Urinary bladder (tissue), 3 donors: ENCODE measurements at regions not wholly inside any gene's neighbourhood (a gene's known extent, or its start where the extent isn't known, plus 50 kb on each side); places are given as distances from the start of the nearest gene placed in this dataset.
"Not testable (repeated sequence)": the region's sequence is repeated elsewhere in the genome, so short reads cannot be mapped to it uniquely, and the experiment has no call there.

Source experiments
- DNase-seq: peaks from one replicate; pipeline ENCODE4 v3.0.0-alpha.2; 2015; ENCODE audit errors: extremely low spot score
- H3K27ac ChIP-seq: one replicate; pipeline ENCODE4 v1.5.1; 2013; ENCODE audit warnings: low read depth, mild to moderate bottlenecking, moderate library complexity
- H3K36me3 ChIP-seq: one replicate; pipeline ENCODE4 v1.6.1; 2013; ENCODE audit warnings: mild to moderate bottlenecking, moderate library complexity; ENCODE audit not compliant: insufficient read depth
- H3K4me1 ChIP-seq: one replicate; pipeline ENCODE4 v1.6.1; 2013; ENCODE audit warnings: mild to moderate bottlenecking, moderate library complexity; ENCODE audit not compliant: insufficient read depth
- H3K4me3 ChIP-seq: one replicate; pipeline ENCODE4 v1.5.1; 2013; ENCODE audit warnings: low read depth, low read length
- WGBS: extraction: QIAGEN DNeasy Blood & Tissue Kit; methylation state at CpG from one replicate; pipeline ENCODE4 v1.1.7; 2013; 5-methylcytosine and 5-hydroxymethylcytosine counted together
- donor health status: healthy with polysubstance abuse.
- donor health status: healthy.

GRCh38 chr6:122222761-122223160, 176.7 kb upstream of the HSF2 start:
- Histone ChIP-seq H3K4me1 (no peaks in the 10 kb centered on the region), H3K36me3 (no peaks in the 10 kb centered on the region), H3K27ac (no peak overlapping the region), H3K4me3 (no peak overlapping the region)
- DNase-seq = no peak
- 39% methylated on average over 3 of the region's 3 CpGs for WGBS

DNA sequence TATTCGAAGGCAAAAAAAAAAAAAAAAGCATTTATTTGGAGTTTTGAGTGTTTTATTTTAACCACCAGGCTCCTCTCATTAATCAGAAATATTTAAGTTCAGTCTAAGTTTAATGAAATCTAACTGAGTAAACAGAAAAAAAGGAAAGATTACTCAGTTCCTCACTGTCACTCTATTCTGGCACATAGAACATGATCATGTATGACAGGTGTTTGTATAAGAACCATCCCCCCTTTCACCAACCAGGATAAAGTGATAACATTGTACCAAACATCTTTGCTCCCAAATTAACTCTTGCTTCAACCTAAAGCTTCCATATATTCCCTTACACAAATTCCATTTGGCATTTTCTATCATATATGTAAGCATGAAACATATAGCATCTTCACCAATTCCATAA, 176.2 kb upstream of the HSF2 start:
- 57% methylated on average over 1 of the region's 1 CpG for WGBS
- H3K4me3 ChIP-seq = no peak overlapping the region
- H3K4me1 ChIP-seq = no peaks in the 10 kb centered on the region
- DNase-seq = no peak
- H3K36me3 ChIP-seq = no peaks in the 10 kb centered on the region
- H3K27ac ChIP-seq = no peak overlapping the region

GRCh38 chr6:122238861-122239260, 160.6 kb upstream of the HSF2 start:
- no peaks in the 10 kb centered on the region for H3K36me3 ChIP-seq
- no peaks in the 10 kb centered on the region for H3K4me1 ChIP-seq
- no peak for DNase-seq
- no peak overlapping the region for H3K4me3 ChIP-seq
- H3K27ac ChIP-seq = no peak overlapping the region

DNA sequence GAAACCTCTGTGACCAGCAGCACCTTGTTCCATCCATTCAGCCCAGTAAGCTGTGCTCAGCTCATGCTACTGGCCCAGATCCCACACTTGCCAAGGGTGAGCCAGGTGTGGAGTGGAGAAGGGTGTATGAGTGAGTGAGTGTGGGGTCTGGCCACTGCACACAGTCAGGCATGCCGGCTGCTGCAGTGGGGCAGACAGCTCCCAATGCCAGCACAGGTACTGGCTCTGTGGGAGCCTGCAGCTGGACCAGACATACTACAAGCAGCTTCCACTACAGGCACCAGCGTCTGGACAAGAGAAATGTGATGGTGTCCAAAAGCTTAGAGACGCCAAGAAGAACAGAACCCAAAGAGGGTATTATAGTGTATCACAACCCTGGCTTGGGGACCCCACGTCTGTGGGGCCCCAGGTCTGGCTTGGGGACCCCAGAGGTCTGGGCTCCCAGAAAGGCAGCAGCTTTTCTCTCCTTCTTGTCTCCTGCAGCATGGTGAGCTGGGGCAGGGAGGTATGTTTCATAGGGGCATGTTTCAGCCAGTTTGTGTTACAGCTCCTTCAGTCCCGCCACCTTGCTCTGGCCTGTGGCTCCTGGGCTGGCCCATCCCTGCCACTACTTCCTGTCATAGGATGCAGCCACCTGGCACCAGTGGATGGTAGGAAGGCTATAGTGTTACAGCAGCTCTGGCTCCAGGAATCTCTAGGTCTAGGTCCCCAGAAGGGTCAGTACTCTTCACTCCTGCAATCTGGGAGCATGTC, 152.4 kb upstream of the HSF2 start:
- WGBS = 85% methylated on average over 5 of the region's 5 CpGs
- DNase-seq = no peak
- H3K4me3 ChIP-seq = no peak overlapping the region
- no peak overlapping the region for H3K27ac ChIP-seq
- H3K4me1 ChIP-seq = no peaks in the 10 kb centered on the region
- H3K36me3 ChIP-seq = no peaks in the 10 kb centered on the region

DNA sequence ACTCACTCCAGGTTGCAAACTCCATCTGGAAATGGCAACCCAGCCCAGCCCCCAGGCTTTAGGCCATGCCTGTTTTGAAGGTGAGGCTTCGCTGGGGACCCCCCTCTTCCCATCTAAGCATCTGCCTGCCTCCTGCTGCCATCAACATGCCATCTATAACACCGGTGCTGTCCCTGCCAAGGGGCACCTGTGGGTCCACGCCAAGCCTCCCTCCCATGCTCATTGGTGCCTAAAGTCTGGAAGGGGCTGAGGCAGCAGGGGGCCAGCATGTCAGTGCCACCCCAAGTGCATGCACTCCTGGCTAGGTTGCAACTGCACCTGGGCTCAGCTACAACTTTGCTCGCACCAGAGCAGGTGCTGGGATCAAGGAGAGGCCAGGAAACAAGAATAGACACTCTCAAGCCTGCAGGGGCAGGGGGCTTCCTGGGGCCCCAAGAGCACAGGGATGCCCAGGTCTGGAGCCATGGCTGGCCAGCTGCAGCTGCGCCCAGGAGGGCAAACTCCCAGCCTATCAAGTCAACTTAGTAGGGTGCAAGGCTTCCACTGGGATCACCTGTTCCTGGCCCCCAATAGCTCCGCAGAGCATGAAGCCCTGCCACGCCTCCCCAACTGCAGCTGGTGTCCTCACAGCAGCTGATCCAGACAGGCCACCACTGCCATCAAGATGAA, 151.3 kb upstream of the HSF2 start:
- Histone ChIP-seq H3K4me1 (no peaks in the 10 kb centered on the region), H3K4me3 (no peak overlapping the region), H3K27ac (no peak overlapping the region), H3K36me3 (no peaks in the 10 kb centered on the region)
- 91% methylated on average over 7 of the region's 7 CpGs for WGBS
- DNase-seq = no peak

- 41% methylated on average over 1 of the region's 1 CpG for WGBS
- H3K36me3 ChIP-seq = no peaks in the 10 kb centered on the region
- H3K4me1 ChIP-seq = no peaks in the 10 kb centered on the region
- H3K27ac ChIP-seq = no peak overlapping the region
- DNase-seq = no peak
- no peak overlapping the region for H3K4me3 ChIP-seq
Observed at GRCh38 chr6:122248844-122249243, 150.6 kb upstream of the HSF2 start.

- Histone ChIP-seq H3K4me3 (no peak overlapping the region), H3K4me1 (no peaks in the 10 kb centered on the region), H3K27ac (no peak overlapping the region), H3K36me3 (no peaks in the 10 kb centered on the region)
- no peak for DNase-seq
- 56% methylated on average over 3 of the region's 3 CpGs for WGBS
Observed at GRCh38 chr6:122258839-122259238, 140.6 kb upstream of the HSF2 start.

DNA sequence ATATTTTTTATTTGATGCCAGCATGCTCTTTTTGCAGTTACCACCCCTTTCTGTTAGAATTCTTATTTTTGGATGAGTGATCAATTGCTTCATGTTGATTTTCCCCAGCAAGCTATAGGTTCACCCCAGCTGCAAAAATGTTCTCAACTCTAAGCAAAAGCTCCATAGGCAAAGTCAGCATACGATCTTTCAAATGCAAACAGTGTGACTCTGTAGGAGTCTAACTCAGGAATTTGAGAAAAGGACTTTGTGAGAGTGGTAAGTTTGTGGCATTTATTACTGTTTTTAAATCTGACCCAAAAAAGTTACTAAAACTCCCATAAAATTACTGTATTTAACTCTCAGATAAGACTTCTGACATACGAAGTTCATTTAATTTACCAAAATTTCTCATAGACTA, 134.9 kb upstream of the HSF2 start:
- WGBS = 52% methylated on average over 2 of the region's 2 CpGs
- H3K4me3 ChIP-seq = no peak overlapping the region
- H3K4me1 ChIP-seq = no peaks in the 10 kb centered on the region
- no peaks in the 10 kb centered on the region for H3K36me3 ChIP-seq
- DNase-seq = no peak
- no peak overlapping the region for H3K27ac ChIP-seq

DNA sequence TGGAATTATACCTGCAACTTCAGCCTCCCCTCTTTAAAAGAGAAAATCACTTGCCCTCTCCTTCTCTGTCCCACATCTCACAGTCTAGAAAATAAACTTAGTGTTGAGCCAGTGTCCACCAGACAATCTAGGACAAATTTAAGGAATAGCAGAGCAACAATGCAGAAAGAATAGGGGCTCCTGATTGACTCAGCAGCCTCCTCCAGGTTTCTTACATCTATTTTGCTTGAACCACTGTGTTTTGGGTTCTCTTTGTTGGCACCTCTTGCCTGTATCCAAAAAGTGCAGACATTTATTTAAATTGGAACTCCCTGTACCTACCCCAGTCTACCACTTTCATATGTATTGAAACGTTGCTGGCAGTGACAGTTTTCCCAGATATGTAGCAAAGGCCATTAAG, 133.7 kb upstream of the HSF2 start:
- WGBS = 77% methylated on average over 1 of the region's 1 CpG
- H3K4me3 ChIP-seq = no peak overlapping the region
- no peak for DNase-seq
- no peaks in the 10 kb centered on the region for H3K4me1 ChIP-seq
- H3K27ac ChIP-seq = no peak overlapping the region
- H3K36me3 ChIP-seq = no peaks in the 10 kb centered on the region

- WGBS = 98% methylated on average over 2 of the region's 2 CpGs
Observed at GRCh38 chr6:122268394-122268793, 131.1 kb upstream of the HSF2 start.

GRCh38 chr6:122276637-122277036, 122.8 kb upstream of the HSF2 start:
- Histone ChIP-seq H3K4me1 (no peaks in the 10 kb centered on the region), H3K36me3 (no peaks in the 10 kb centered on the region), H3K4me3 (no peak overlapping the region), H3K27ac (no peak overlapping the region)
- DNase-seq = no peak
- WGBS = 71% methylated on average over 1 of the region's 1 CpG

More at GRCh38 chr6:122268394-122268793, 131.1 kb upstream of the HSF2 start:
- DNase-seq = no peak
- no peaks in the 10 kb centered on the region for H3K4me1 ChIP-seq
- H3K27ac ChIP-seq = no peak overlapping the region
- H3K4me3 ChIP-seq = no peak overlapping the region
- no peaks in the 10 kb centered on the region for H3K36me3 ChIP-seq

- H3K4me1 ChIP-seq, H3K27ac ChIP-seq, H3K36me3 ChIP-seq, H3K4me3 ChIP-seq, DNase-seq: not testable (repeated sequence)
- WGBS = 92% methylated on average over 52 of the region's 52 CpGs
Observed at GRCh38 chr6:122280105-122281021, 119.1 kb upstream of the HSF2 start.

DNA sequence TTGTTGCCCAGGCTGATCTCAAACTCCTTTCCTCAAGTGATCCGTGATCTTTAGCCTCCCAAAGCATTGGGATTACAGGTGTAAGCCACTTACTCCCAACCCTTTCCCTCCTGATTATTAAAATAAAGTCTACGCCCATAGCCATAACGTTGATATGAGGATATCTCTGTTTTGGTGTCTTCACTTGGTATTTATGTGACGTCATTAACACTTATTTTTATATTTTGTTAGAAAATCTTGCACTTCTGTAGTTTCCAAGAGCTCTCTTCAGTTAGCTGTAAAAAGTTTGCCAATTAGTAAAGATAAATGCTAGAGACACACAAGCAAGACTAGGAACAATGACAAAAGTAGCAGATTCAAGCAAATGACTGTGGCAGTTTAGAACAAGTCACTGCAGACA, 115.6 kb upstream of the HSF2 start:
- no peak overlapping the region for H3K4me3 ChIP-seq
- DNase-seq = no peak
- 90% methylated on average over 4 of the region's 4 CpGs for WGBS
- H3K36me3 ChIP-seq = no peaks in the 10 kb centered on the region
- no peaks in the 10 kb centered on the region for H3K4me1 ChIP-seq
- H3K27ac ChIP-seq = no peak overlapping the region

GRCh38 chr6:122284848-122285247, 114.6 kb upstream of the HSF2 start:
- 94% methylated on average over 1 of the region's 1 CpG for WGBS
- DNase-seq = no peak
- no peaks in the 10 kb centered on the region for H3K4me1 ChIP-seq
- H3K4me3 ChIP-seq = no peak overlapping the region
- H3K36me3 ChIP-seq = no peaks in the 10 kb centered on the region
- H3K27ac ChIP-seq = no peak overlapping the region
